Mucosa of rectum (tissue), 2 donors: ENCODE measurements at regions not wholly inside any gene's neighbourhood (a gene's known extent, or its start where the extent isn't known, plus 50 kb on each side); places are given as distances from the start of the nearest gene placed in this dataset.

Experiments
- H3K27ac ChIP-seq, 2 donors: one replicate each; pipeline ENCODE4 v1.7.0; 2013; ENCODE audit warnings: inconsistent platforms in 2 of 2, low read depth in 2 of 2, low read length in 2 of 2
- H3K27me3 ChIP-seq, 2 donors: one replicate each; pipeline ENCODE4 v1.7.0; 2013; ENCODE audit warnings: low read length in 2 of 2; ENCODE audit not compliant: control insufficient read depth in 2 of 2, insufficient read depth in 2 of 2
- H3K36me3 ChIP-seq, 2 donors: one replicate each; pipeline ENCODE4 v1.7.0; 2013; ENCODE audit warnings: low read length in 2 of 2; ENCODE audit not compliant: control insufficient read depth in 2 of 2, insufficient read depth in 2 of 2
- H3K4me1 ChIP-seq, 2 donors: one replicate each; pipeline ENCODE4 v1.7.0; 2013; ENCODE audit warnings: low read length in 2 of 2, mild to moderate bottlenecking in 1 of 2; ENCODE audit not compliant: control insufficient read depth in 2 of 2, insufficient read depth in 2 of 2
- H3K4me3 ChIP-seq, 2 donors: one replicate each; pipeline ENCODE4 v1.7.0; 2013; ENCODE audit warnings: low read length in 2 of 2
- H3K9ac ChIP-seq, 2 donors: one replicate each; pipeline ENCODE4 v1.7.0; 2013; ENCODE audit warnings: low read length in 2 of 2, low read depth in 1 of 2, mild to moderate bottlenecking in 1 of 2
- H3K9me3 ChIP-seq, 2 donors: one replicate each; pipeline ENCODE4 v1.7.0; 2013; ENCODE audit warnings: low read length in 2 of 2; ENCODE audit not compliant: control insufficient read depth in 2 of 2
- donor health status: healthy.
- donor health status: Normal muscosa, but diverticular disease.

- Histone ChIP-seq H3K27ac (no peak overlapping the region), H3K27me3 (no peaks in the 10 kb centered on the region), H3K36me3 (no peaks in the 10 kb centered on the region), H3K9me3 (no peaks in the 10 kb centered on the region), H3K4me3 (no peak overlapping the region), H3K4me1 (no peaks in the 10 kb centered on the region), H3K9ac (no peak overlapping the region)
These were observed 639.6 kb downstream of the IRS1 start for GRCh38 chr2:226159875-226160479.

DNA sequence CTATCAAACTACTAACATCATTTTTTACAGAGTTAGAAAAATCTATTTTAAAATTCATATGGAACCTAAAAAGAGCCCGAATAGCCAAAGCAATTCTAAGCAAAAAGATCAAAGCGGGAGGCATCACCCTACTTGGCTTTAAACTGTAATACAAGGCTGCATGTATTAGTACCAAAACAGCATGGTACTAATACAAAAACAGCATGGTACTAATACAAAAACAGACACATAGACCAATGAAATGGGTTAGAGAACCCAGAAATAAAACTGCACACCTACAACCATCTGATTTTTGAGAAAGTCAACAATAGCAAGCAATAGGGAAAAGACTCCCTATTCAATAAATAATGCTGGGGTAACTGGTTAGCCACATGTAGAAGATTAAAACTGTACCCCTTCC lies 640.7 kb downstream of the IRS1 start:
- no peaks in the 10 kb centered on the region for H3K4me1 ChIP-seq
- no peaks in the 10 kb centered on the region for H3K9me3 ChIP-seq
- H3K4me3 ChIP-seq = no peak overlapping the region
- H3K27ac ChIP-seq = no peak overlapping the region
- H3K9ac ChIP-seq = no peak overlapping the region
- no peaks in the 10 kb centered on the region for H3K36me3 ChIP-seq
- no peaks in the 10 kb centered on the region for H3K27me3 ChIP-seq

GRCh38 chr2:226158229-226158628 lies 641.4 kb downstream of the IRS1 start:
- no peaks in the 10 kb centered on the region for H3K36me3 ChIP-seq
- H3K4me1 ChIP-seq = no peaks in the 10 kb centered on the region
- no peak overlapping the region for H3K9ac ChIP-seq
- H3K4me3 ChIP-seq = no peak overlapping the region
- no peaks in the 10 kb centered on the region for H3K9me3 ChIP-seq
- H3K27me3 ChIP-seq = no peaks in the 10 kb centered on the region
- no peak overlapping the region for H3K27ac ChIP-seq

- Histone ChIP-seq H3K36me3 (no peaks in the 10 kb centered on the region), H3K27me3 (no peaks in the 10 kb centered on the region), H3K4me1 (no peaks in the 10 kb centered on the region), H3K4me3 (no peak overlapping the region), H3K9me3 (no peaks in the 10 kb centered on the region), H3K27ac (no peak overlapping the region), H3K9ac (no peak overlapping the region)
These were observed 644.3 kb downstream of the IRS1 start for GRCh38 chr2:226155093-226155875.

DNA sequence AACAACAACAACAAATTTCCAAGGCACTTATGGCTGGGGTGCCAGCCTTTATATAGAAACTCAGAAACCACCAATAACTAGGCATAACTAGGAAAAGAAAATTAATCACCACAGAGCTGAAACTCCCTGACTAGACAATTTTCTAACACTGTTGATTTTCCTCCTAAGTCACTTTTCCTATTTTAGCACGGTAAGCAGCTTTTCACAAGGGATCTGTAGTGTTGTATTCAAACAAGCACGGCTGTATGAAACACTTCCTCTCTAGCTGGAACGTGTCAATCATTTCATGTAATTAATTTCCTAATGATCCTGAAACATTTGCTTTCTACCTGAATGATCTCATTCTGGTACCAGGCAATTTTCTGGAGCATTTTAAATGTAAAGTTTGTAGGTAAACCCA lies 645.0 kb downstream of the IRS1 start:
- H3K36me3 ChIP-seq = no peaks in the 10 kb centered on the region
- H3K9me3 ChIP-seq = no peaks in the 10 kb centered on the region
- no peak overlapping the region for H3K27ac ChIP-seq
- H3K4me3 ChIP-seq = no peak overlapping the region
- H3K9ac ChIP-seq = no peak overlapping the region
- H3K27me3 ChIP-seq = no peaks in the 10 kb centered on the region
- H3K4me1 ChIP-seq = no peaks in the 10 kb centered on the region

- Histone ChIP-seq H3K4me3 (no peak overlapping the region), H3K27me3 (no peaks in the 10 kb centered on the region), H3K27ac (no peak overlapping the region), H3K36me3 (no peaks in the 10 kb centered on the region), H3K4me1 (no peaks in the 10 kb centered on the region), H3K9ac (no peak overlapping the region), H3K9me3 (no peaks in the 10 kb centered on the region)
These were observed 646.1 kb downstream of the IRS1 start for GRCh38 chr2:226153553-226153952.

DNA sequence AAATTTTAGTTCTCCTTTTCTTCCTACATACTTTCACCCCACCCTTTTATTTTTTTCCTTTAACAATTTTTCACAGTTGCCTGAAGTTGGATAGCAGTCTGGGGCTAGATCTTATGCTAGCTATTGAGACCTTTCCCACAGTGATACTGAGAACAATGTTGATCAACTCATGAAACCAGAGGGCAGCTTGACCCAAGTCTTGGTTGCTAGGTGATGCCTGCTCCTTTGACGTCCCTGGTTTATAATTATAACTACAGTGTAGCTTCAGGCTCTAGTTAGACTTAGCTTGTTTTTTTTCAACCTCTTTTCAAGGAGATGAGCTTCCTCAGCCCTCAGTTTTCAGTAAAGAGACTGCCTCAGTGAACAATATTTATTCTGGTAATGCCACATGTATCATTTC lies 648.5 kb downstream of the IRS1 start:
- Histone ChIP-seq H3K27me3 (no peaks in the 10 kb centered on the region), H3K27ac (no peak overlapping the region), H3K9me3 (no peaks in the 10 kb centered on the region), H3K4me3 (no peak overlapping the region), H3K9ac (no peak overlapping the region), H3K36me3 (no peaks in the 10 kb centered on the region), H3K4me1 (no peaks in the 10 kb centered on the region)

DNA sequence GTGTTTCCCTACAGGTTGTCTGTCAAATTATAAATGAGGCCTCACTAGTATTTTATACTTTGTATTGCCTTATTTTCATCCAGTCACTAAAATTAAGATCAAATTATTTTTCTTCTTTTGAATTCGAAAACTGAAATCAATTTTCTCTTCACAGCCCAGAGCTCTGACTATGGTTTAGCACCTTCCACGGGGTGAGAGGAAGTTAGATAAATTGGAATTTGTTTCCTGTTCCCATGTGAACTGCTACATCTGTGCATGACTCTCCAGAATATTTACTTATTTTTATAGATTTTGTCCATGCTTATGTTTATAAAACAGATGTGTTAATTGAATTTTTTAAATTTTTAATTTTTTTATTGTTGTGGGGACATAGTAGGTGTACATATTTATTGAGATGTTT lies 656.5 kb downstream of the IRS1 start:
- no peak overlapping the region for H3K27ac ChIP-seq
- no peaks in the 10 kb centered on the region for H3K27me3 ChIP-seq
- no peaks in the 10 kb centered on the region for H3K36me3 ChIP-seq
- no peak overlapping the region for H3K4me3 ChIP-seq
- H3K9ac ChIP-seq = no peak overlapping the region
- H3K4me1 ChIP-seq = no peaks in the 10 kb centered on the region
- no peaks in the 10 kb centered on the region for H3K9me3 ChIP-seq

DNA sequence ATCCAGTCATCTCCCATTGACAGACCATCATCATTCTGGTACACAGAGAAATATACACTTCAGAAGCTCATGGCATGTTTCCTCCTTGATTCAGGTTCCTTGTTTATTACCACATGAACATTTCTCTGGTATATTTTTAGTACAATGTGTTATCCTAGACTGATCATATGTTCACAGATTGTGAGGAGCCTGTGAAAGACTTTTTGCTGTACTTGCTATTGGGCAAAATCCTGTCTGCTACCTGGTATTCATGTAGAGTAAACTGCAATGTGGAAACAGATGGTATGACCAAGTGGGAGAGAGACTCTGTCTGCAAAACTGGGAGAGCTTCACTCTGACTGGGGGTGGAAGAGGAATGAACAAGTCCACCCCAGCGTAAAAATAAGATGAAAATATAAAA lies 657.2 kb downstream of the IRS1 start:
- Histone ChIP-seq H3K9ac (no peak overlapping the region), H3K4me1 (no peaks in the 10 kb centered on the region), H3K27me3 (no peaks in the 10 kb centered on the region), H3K27ac (no peak overlapping the region), H3K36me3 (no peaks in the 10 kb centered on the region), H3K9me3 (no peaks in the 10 kb centered on the region), H3K4me3 (no peak overlapping the region)

- Histone ChIP-seq H3K36me3 (no peaks in the 10 kb centered on the region), H3K27me3 (no peaks in the 10 kb centered on the region), H3K9ac (no peak overlapping the region), H3K9me3 (no peaks in the 10 kb centered on the region), H3K4me1 (no peaks in the 10 kb centered on the region), H3K4me3 (no peak overlapping the region), H3K27ac (no peak overlapping the region)
These were observed 659.0 kb downstream of the IRS1 start for GRCh38 chr2:226140594-226140993.
